ENCODE measurements at regions not wholly inside any gene's neighbourhood (a gene's known extent, or its start where the extent isn't known, plus 50 kb on each side); places are given as distances from the start of the nearest gene placed in this dataset.

- H3K4me3 ChIP-seq (ENCODE audit: low read depth, low read length), result no peak overlapping the region
- no peak for DNase-seq (ENCODE audit: low read depth)
- TF ChIP-seq CTCF (IDR thresholded peaks at IDR 0.05; ENCODE audit: insufficient read depth, low read depth, low read length, missing control alignments), result no peak
Measured at GRCh38 chr15:79171320-79172031, 80.9 kb upstream of the RASGRF1 start.

- H3K4me3 ChIP-seq (ENCODE audit: low read depth, low read length), result no peak overlapping the region
- no peak for DNase-seq (ENCODE audit: low read depth)
- TF ChIP-seq CTCF (IDR thresholded peaks at IDR 0.05; ENCODE audit: insufficient read depth, low read depth, low read length, missing control alignments), result no peak
Measured at GRCh38 chr15:79170256-79170664, 79.7 kb upstream of the RASGRF1 start.

- H3K4me3 ChIP-seq (ENCODE audit: low read depth, low read length), result no peak overlapping the region
- no peak for DNase-seq (ENCODE audit: low read depth)
- TF ChIP-seq CTCF (IDR thresholded peaks at IDR 0.05; ENCODE audit: insufficient read depth, low read depth, low read length, missing control alignments), result no peak
Measured at GRCh38 chr15:79169526-79170133, 79.0 kb upstream of the RASGRF1 start.

DNA sequence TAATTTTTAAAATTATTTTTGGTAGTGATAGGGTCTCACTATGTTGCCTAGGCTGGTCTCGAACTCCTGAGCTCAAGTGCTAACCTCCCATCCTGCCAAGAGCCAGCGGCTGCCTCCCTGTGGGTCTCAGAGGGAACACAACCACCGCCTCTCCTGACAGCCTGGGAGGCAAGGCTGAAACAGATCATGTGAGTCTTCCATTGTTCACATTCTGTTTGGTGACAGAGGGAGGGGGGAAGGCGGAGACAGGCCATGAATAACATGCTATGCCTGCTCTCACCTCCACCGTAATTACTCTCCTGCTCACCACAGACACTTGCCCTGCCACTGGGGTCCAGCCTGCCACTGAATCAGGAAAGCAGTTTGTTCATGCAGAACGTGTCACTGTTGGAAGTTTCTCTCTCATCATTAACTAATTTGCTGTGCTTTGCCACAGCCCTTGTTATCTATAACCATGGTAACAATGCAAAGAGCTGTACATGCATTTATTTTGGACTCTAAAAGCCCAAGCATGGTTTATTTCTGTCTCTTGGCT, 78.4 kb upstream of the RASGRF1 start:
- no peak for DNase-seq (ENCODE audit: low read depth)
- TF ChIP-seq CTCF (IDR thresholded peaks at IDR 0.05; ENCODE audit: insufficient read depth, low read depth, low read length, missing control alignments), result no peak
- H3K4me3 ChIP-seq (ENCODE audit: low read depth, low read length), result no peak overlapping the region

GRCh38 chr15:79167776-79168175, 77.2 kb upstream of the RASGRF1 start:
- TF ChIP-seq CTCF (IDR thresholded peaks at IDR 0.05; ENCODE audit: insufficient read depth, low read depth, low read length, missing control alignments), result no peak
- no peak for DNase-seq (ENCODE audit: low read depth)
- no peak overlapping the region for H3K4me3 ChIP-seq (ENCODE audit: low read depth, low read length)

DNA sequence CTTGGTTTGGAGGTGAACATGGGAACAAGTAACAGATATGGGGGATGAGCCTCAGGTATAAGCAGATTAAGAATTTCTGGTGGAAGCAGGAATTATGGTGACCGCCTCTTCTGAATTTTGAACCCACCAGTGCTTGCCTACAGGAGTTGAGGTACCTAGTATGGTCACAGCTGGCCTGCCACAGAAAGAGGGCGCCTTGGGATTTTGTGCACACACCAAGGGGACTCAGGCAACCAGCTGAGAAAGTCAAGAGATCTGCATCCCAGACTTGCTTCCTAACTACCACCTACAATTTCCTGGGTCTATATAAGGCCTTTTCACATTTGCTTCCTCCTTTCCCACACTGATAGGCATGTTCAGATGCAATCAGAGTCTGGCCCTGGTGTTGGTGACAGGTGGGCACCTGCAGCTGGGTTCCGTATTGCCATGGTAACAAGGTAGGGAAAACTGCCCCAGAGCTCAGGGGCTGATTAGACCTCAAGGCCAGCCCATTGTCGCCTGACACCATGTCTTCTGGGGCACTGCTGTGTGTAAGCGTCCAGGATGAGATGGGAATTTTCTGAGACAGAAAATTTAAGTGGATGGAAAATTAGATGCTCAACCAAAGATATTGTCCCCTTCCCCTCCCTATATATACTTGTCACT, 75.9 kb upstream of the RASGRF1 start:
- no peak overlapping the region for H3K4me3 ChIP-seq (ENCODE audit: low read depth, low read length)
- no peak for DNase-seq (ENCODE audit: low read depth)
- TF ChIP-seq CTCF (IDR thresholded peaks at IDR 0.05; ENCODE audit: insufficient read depth, low read depth, low read length, missing control alignments), result no peak

All from GM12865 (cell line).